GM11168 (cell line): ENCODE measurements at regions not wholly inside any gene's neighbourhood (a gene's known extent, or its start where the extent isn't known, plus 50 kb on each side); places are given as distances from the start of the nearest gene placed in this dataset.

Experiments used
- in situ Hi-C: fragments of 300-500 bp; cut with MboI; formaldehyde crosslinking; loops from one replicate; pipeline ENCODE4 v1.12.0; 2022; ENCODE audit warnings: low sequenced_read_pairs; ENCODE audit not compliant: unreplicated experiment

- in situ Hi-C loops: no loop called here
Observed at GRCh38 chr3:18786650-18787323, 361.5 kb upstream of the KCNH8 start.

GRCh38 chr3:18782191-18782590, 357.1 kb upstream of the SATB1 start:
- in situ Hi-C loops: no loop called here

- in situ Hi-C loops: no loop called here
Observed at GRCh38 chr3:18780959-18781358, 355.8 kb upstream of the SATB1 start.

GRCh38 chr3:18779704-18780103, 354.6 kb upstream of the SATB1 start:
- in situ Hi-C loops: no loop called here

- in situ Hi-C loops: no loop called here
Observed at GRCh38 chr3:18778598-18778997, 353.5 kb upstream of the SATB1 start.

GRCh38 chr3:18778094-18778493, 353.0 kb upstream of the SATB1 start:
- in situ Hi-C loops: no loop called here

GRCh38 chr3:18775501-18775900, 350.4 kb upstream of the SATB1 start:
- in situ Hi-C loops: no loop called here

GRCh38 chr3:18774319-18775088, 349.4 kb upstream of the SATB1 start:
- in situ Hi-C loops: no loop called here

GRCh38 chr3:18772699-18773305, 347.7 kb upstream of the SATB1 start:
- in situ Hi-C loops: no loop called here

- in situ Hi-C loops: no loop called here
Observed at GRCh38 chr3:18771931-18772330, 346.8 kb upstream of the SATB1 start.

- in situ Hi-C loops: no loop called here
Observed at GRCh38 chr3:18770800-18771199, 345.7 kb upstream of the SATB1 start.

GRCh38 chr3:18767756-18768303, 342.7 kb upstream of the SATB1 start:
- in situ Hi-C loops: no loop called here

- in situ Hi-C loops: no loop called here
Observed at GRCh38 chr3:18766974-18767373, 341.8 kb upstream of the SATB1 start.

GRCh38 chr3:18765662-18766061, 340.5 kb upstream of the SATB1 start:
- in situ Hi-C loops: no loop called here

GRCh38 chr3:18765161-18765560, 340.0 kb upstream of the SATB1 start:
- in situ Hi-C loops: no loop called here

GRCh38 chr3:18761530-18761929, 336.4 kb upstream of the SATB1 start:
- in situ Hi-C loops: no loop called here

- in situ Hi-C loops: loop anchor here (5.0 kb wide), 1 partner anchor 196 kb away; no protein-coding TSS in a partner anchor
Observed at GRCh38 chr3:18758047-18758704, 333.0 kb upstream of the SATB1 start.

- in situ Hi-C loops: loop anchor here (5.0 kb wide), 1 partner anchor 195 kb away; no protein-coding TSS in a partner anchor
Observed at GRCh38 chr3:18757476-18757875, 332.3 kb upstream of the SATB1 start.

- in situ Hi-C loops: no loop called here
Observed at GRCh38 chr3:18752273-18752934, 327.3 kb upstream of the SATB1 start.

- in situ Hi-C loops: no loop called here
Observed at GRCh38 chr3:18751514-18751913, 326.4 kb upstream of the SATB1 start.
